GM12865 (cell line): ENCODE measurements at regions not wholly inside any gene's neighbourhood (a gene's known extent, or its start where the extent isn't known, plus 50 kb on each side); places are given as distances from the start of the nearest gene placed in this dataset.

ENCODE experiments used
- DNase-seq: peaks from one replicate; pipeline ENCODE4 v3.0.0; 2010; ENCODE audit warnings: low read depth
- H3K4me3 ChIP-seq: 2 replicates; pipeline ENCODE4 v1.5.1; 2011; ENCODE audit warnings: mild to moderate bottlenecking, low read depth, low read length, control low read depth
- TF ChIP-seq, protein P1 (sequence below): IDR thresholded peaks from 2 replicates; pipeline ENCODE4 v1.5.1; 2011; ENCODE audit warnings: low read length, control low read depth, low read depth, inconsistent platforms; ENCODE audit not compliant: insufficient read depth; ENCODE audit errors: missing control alignments

GRCh38 chr2:205909184-205909572, 176.8 kb downstream of the INO80D start:
- DNase-seq = no peak
- TF ChIP-seq, protein P1, sequence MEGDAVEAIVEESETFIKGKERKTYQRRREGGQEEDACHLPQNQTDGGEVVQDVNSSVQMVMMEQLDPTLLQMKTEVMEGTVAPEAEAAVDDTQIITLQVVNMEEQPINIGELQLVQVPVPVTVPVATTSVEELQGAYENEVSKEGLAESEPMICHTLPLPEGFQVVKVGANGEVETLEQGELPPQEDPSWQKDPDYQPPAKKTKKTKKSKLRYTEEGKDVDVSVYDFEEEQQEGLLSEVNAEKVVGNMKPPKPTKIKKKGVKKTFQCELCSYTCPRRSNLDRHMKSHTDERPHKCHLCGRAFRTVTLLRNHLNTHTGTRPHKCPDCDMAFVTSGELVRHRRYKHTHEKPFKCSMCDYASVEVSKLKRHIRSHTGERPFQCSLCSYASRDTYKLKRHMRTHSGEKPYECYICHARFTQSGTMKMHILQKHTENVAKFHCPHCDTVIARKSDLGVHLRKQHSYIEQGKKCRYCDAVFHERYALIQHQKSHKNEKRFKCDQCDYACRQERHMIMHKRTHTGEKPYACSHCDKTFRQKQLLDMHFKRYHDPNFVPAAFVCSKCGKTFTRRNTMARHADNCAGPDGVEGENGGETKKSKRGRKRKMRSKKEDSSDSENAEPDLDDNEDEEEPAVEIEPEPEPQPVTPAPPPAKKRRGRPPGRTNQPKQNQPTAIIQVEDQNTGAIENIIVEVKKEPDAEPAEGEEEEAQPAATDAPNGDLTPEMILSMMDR = no peak
- H3K4me3 ChIP-seq = no peak overlapping the region

DNA sequence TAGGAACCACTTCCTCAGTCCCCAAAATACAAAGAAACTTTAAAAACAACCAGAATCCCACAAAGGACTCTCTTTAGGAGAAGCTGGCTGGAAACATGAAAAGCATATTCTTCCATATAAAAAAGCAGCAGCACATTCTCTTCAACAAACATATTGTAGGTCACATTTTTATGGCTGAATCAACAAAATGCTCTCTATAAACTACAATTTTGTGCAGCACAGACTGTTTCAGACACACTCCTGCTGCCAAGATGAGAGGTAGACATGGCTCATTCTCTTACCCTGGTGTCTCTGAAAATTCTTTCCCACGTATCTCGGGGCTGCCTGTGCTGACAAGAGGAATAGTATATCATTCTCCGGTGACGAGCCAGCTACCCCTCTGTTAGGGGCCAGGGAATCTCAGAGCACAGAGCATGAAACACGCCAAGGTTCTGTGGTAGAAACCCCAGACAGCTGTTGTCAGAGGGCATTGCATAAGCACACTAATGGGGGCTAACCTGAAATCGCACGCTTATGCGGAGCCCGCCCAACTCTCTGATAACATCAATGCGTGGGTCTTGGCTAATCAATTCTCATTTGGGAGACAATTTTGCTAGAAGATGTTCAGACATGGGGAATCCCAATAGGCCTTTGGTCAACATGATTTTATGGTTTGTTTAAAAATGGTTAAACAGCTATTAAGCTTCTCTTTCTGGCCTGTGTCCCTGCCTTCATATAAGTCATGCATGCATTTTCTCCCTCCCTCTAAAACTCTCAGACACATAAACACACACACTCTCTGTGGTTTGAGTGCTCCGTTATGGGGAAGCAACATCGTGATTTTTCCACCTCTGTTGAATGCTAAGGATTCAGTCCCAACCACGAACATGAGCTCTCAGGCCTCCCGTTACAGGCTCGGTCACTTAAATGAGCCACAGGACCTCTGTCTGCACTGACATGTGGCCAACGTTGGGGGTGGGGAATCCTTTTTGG, 177.5 kb downstream of the INO80D start:
- no peak for DNase-seq
- TF ChIP-seq, protein P1 = no peak
- no peak overlapping the region for H3K4me3 ChIP-seq

DNA sequence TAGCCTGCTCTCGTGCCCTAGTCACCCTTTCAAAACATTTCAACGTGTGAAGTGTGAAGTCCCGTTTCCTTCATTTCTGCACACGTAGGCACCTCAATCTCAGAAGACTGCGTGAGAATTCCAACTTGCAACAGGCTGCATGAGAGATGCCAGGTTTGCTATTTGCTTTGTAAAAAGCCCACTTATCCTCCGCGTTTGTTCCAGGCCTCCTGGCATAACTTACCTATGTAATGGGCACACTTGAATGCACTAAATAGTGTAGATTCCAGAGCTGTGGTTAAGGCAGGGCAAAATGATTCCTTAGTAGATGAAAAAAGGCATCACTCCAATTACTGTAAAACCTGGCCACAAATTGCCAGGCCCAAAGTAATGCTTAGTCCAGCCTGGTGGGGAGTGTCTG, 179.6 kb downstream of the INO80D start:
- no peak for DNase-seq
- no peak overlapping the region for H3K4me3 ChIP-seq
- TF ChIP-seq, protein P1 = no peak

DNA sequence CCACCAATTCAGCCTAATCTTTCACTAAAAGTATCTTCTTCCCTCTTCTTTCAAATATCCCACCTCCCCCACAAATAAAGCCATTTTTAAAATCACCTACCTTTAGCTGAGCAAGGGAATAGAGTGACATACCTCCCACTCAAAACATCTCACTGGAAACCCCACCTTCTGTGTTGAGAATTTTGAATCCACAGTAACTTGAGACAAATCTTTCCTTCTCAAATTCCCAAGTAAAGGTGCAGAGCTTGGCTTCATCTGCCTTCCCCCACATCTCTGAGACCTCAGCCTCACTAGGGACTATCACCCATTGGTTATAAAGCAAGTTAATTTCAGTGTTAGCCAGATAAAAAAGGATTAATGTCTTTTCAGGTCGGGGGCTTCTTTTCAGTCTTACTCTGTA, 180.4 kb downstream of the INO80D start:
- DNase-seq = no peak
- TF ChIP-seq, protein P1 = no peak
- no peak overlapping the region for H3K4me3 ChIP-seq

DNA sequence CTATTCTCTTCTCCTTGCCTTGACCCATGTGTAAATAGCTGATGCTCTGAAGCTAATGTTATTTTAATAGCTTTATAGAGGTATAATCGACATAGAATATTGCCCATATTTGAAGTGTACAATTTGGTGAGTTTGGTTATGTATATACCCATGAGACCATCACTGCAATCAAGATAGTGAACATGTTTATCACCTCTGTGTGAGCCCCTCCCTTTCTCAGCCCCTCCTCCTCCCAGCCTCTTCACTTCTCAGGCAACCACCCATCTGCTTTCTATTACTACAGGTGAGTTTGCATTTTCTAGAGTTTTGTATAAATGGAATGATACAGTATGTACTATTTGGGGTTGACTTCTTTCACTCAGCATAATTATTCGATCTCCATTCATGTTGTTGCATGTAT, 181.1 kb downstream of the INO80D start:
- H3K4me3 ChIP-seq = no peak overlapping the region
- TF ChIP-seq, protein P1 = no peak
- no peak for DNase-seq

- H3K4me3 ChIP-seq = no peak overlapping the region
- DNase-seq = peak; percentile 62
- TF ChIP-seq, protein P1 = peak; percentile 69
Observed at GRCh38 chr2:205903549-205904129, 182.3 kb downstream of the INO80D start.
